H1 (cell line): ENCODE measurements at regions not wholly inside any gene's neighbourhood (a gene's known extent, or its start where the extent isn't known, plus 50 kb on each side); places are given as distances from the start of the nearest gene placed in this dataset.

Source experiments
- CTCF ChIA-PET: fragments of 300-600 bp; sonication (Branson Sonifier 250); formaldehyde crosslinking; loops from one replicate; lab custom pipeline; 2021; ENCODE audit not compliant: partially characterized antibody; lab: Charles Lee
- POLR2A ChIA-PET: fragments of 300-600 bp; sonication (Branson Sonifier 250); formaldehyde crosslinking; loops from one replicate; lab custom pipeline; 2021; ENCODE audit warnings: inconsistent platforms; ENCODE audit not compliant: partially characterized antibody; lab: Charles Lee
- DNase-seq, 2 experiments: peaks; one replicate each; pipeline versions ENCODE4 v3.0.0 to v3.0.0-alpha.2; 2010 to 2022; ENCODE audit warnings: low spot score in 2 of 2, low read depth in 1 of 2, mixed read lengths in 1 of 2
- FAIRE-seq: peaks from 2 replicates; lab custom pipeline; 2011; peaks lifted over from hg19 to GRCh38; lab: Jason Lieb, UNC
- H2AFZ ChIP-seq: 2 replicates; pipeline ENCODE4 v1.8.1; 2012; ENCODE audit warnings: low read length, inconsistent platforms
- H2AK5ac ChIP-seq: 2 replicates; pipeline ENCODE4 v1.6.1; 2013; ENCODE audit warnings: low read depth, low read length
- H2BK120ac ChIP-seq: replicated peaks from 2 replicates; pipeline ENCODE3; 2013; ENCODE audit warnings: low read depth, low read length, inconsistent platforms
- H2BK12ac ChIP-seq: 2 replicates; pipeline ENCODE4 v1.6.1; 2013; ENCODE audit warnings: low read depth, low read length
- H2BK15ac ChIP-seq: 2 replicates; pipeline ENCODE4 v1.6.1; 2013; ENCODE audit warnings: low read length
- H2BK20ac ChIP-seq: 2 replicates; pipeline ENCODE4 v1.6.1; 2013; ENCODE audit warnings: low read length
- H2BK5ac ChIP-seq: 2 replicates; pipeline ENCODE4 v1.6.1; 2013; ENCODE audit warnings: low read depth, low read length
- H3K14ac ChIP-seq: 2 replicates; pipeline ENCODE4 v1.6.1; 2013; ENCODE audit warnings: inconsistent platforms; ENCODE audit not compliant: insufficient read length
- H3K18ac ChIP-seq: 2 replicates; pipeline ENCODE4 v1.6.1; 2013; ENCODE audit warnings: low read length; ENCODE audit errors: extremely low read depth
- H3K23ac ChIP-seq: 2 replicates; pipeline ENCODE4 v1.6.1; 2013; ENCODE audit warnings: inconsistent platforms; ENCODE audit not compliant: insufficient read length
- H3K23me2 ChIP-seq: 2 replicates; pipeline ENCODE4 v1.6.1; 2013; ENCODE audit warnings: low read depth, low read length
- H3K27ac ChIP-seq: 2 replicates; pipeline ENCODE4 v1.6.1; 2011; ENCODE audit warnings: low read depth, low read length, inconsistent platforms
- H3K27me3 ChIP-seq, 4 experiments: replicated peaks in 1 of 4; 1 replicate in 1 of 4; 2 replicates in 3 of 4; pipeline versions ENCODE4 v1.6.1 to v1.8.1; 2011 to 2013; ENCODE audit warnings: low read length in 3 of 4, mild to moderate bottlenecking in 3 of 4, inconsistent platforms in 2 of 4, mixed read lengths in 2 of 4, moderate library complexity in 1 of 4; ENCODE audit not compliant: control insufficient read depth in 3 of 4, insufficient read depth in 3 of 4; ENCODE audit errors: extremely low read depth in 1 of 4
- H3K36me3 ChIP-seq, 4 experiments: 2 replicates each; pipeline versions ENCODE4 v1.6.1 to v1.8.1; 2011 to 2013; ENCODE audit warnings: mild to moderate bottlenecking in 4 of 4, low read length in 3 of 4, moderate library complexity in 2 of 4, control low read depth in 1 of 4, inconsistent platforms in 1 of 4; ENCODE audit not compliant: insufficient read depth in 4 of 4, control insufficient read depth in 2 of 4
- H3K4ac ChIP-seq: replicated peaks from 2 replicates; pipeline ENCODE3; 2013; ENCODE audit warnings: low read length, low read depth, mixed read lengths, inconsistent platforms; ENCODE audit not compliant: insufficient read length
- H3K4me1 ChIP-seq, 4 experiments: replicated peaks in 1 of 4; 1 replicate in 1 of 4; 2 replicates in 3 of 4; pipeline versions ENCODE4 v1.6.1 to v1.8.1; 2011 to 2013; ENCODE audit warnings: low read length in 3 of 4, inconsistent platforms in 2 of 4, mixed read lengths in 1 of 4; ENCODE audit not compliant: insufficient read depth in 4 of 4, control insufficient read depth in 3 of 4
- H3K4me2 ChIP-seq, 2 experiments: 2 replicates each; pipeline versions ENCODE4 v1.6.1 to v1.8.1; 2011 to 2013; ENCODE audit warnings: low read depth in 2 of 2, low read length in 2 of 2, control low read depth in 1 of 2, inconsistent platforms in 1 of 2, mild to moderate bottlenecking in 1 of 2; ENCODE audit not compliant: insufficient read depth in 1 of 2
- H3K4me3 ChIP-seq, 4 experiments: fragments of 200-600, 300-600 bp in 1 of 4; sonication (generic), shearing (Covaris generic), sonication (Bioruptor Twin) in 1 of 4; 2 replicates each; pipeline versions ENCODE4 v1.5.1 to v1.8.1; 2011 to 2016; ENCODE audit warnings: low read length in 4 of 4, low read depth in 3 of 4, control low read depth in 2 of 4, inconsistent platforms in 2 of 4, mild to moderate bottlenecking in 2 of 4, mixed read lengths in 1 of 4, moderate library complexity in 1 of 4; ENCODE audit not compliant: insufficient read depth in 2 of 4; ENCODE audit errors: extremely low read depth in 1 of 4
- H3K56ac ChIP-seq: replicated peaks from 2 replicates; pipeline ENCODE3; 2013; ENCODE audit warnings: low read depth, mild to moderate bottlenecking, mixed read lengths, low read length, inconsistent platforms; ENCODE audit not compliant: insufficient read length
- H3K79me1 ChIP-seq: 2 replicates; pipeline ENCODE4 v1.6.1; 2013; ENCODE audit warnings: low read depth, low read length, control low read depth
- H3K79me2 ChIP-seq, 2 experiments: 2 replicates each; pipeline versions ENCODE4 v1.6.1 to v1.8.1; 2012 to 2013; ENCODE audit warnings: low read length in 2 of 2, mild to moderate bottlenecking in 2 of 2, inconsistent platforms in 1 of 2; ENCODE audit not compliant: insufficient read depth in 2 of 2, control insufficient read depth in 1 of 2
- H3K9ac ChIP-seq, 4 experiments: replicated peaks in 1 of 4; 1 replicate in 1 of 4; 2 replicates in 3 of 4; pipeline versions ENCODE4 v1.6.1 to v1.8.1; 2011 to 2013; ENCODE audit warnings: low read depth in 3 of 4, low read length in 3 of 4, control low read depth in 2 of 4, mild to moderate bottlenecking in 2 of 4, moderate library complexity in 2 of 4, inconsistent platforms in 1 of 4; ENCODE audit errors: extremely low read depth in 1 of 4
- H3K9me3 ChIP-seq, 2 experiments: 2 replicates each; pipeline versions ENCODE4 v1.6.1 to v1.8.1; 2012 to 2013; ENCODE audit warnings: mild to moderate bottlenecking in 2 of 2, moderate library complexity in 2 of 2, control low read depth in 1 of 2, inconsistent platforms in 1 of 2, low read depth in 1 of 2, low read length in 1 of 2, mixed read lengths in 1 of 2; ENCODE audit not compliant: insufficient read depth in 2 of 2
- H4K20me1 ChIP-seq, 2 experiments: replicated peaks in 1 of 2; 2 replicates each; pipeline versions ENCODE3 to v1.8.1; 2011 to 2013; ENCODE audit warnings: inconsistent platforms in 2 of 2, low read length in 2 of 2, mild to moderate bottlenecking in 1 of 2; ENCODE audit not compliant: insufficient read depth in 2 of 2, control insufficient read depth in 1 of 2
- H4K5ac ChIP-seq: 2 replicates; pipeline ENCODE4 v1.6.1; 2013; ENCODE audit warnings: low read length, low read depth, mixed read lengths, inconsistent platforms; ENCODE audit not compliant: insufficient read length
- H4K8ac ChIP-seq: 2 replicates; pipeline ENCODE4 v1.8.0; 2013; ENCODE audit warnings: mild to moderate bottlenecking, moderate library complexity, low read length, inconsistent platforms; ENCODE audit not compliant: insufficient read depth; ENCODE audit errors: extremely low read depth
- H4K91ac ChIP-seq: replicated peaks from 2 replicates; pipeline ENCODE3; 2013; ENCODE audit warnings: low read length, mixed read lengths, inconsistent platforms; ENCODE audit not compliant: insufficient read length
- ATF3 ChIP-seq: IDR thresholded peaks from 2 replicates; pipeline ENCODE4 v1.6.1; 2011; ENCODE audit warnings: low read depth, mild to moderate bottlenecking, low read length; ENCODE audit not compliant: insufficient read depth
- BACH1 ChIP-seq: IDR thresholded peaks from 2 replicates; pipeline ENCODE4 v1.6.1; 2012; ENCODE audit warnings: low read length, improper control_type of control experiment
- CBX5 ChIP-seq: fragments of 300-800, 300-1000 bp; sonication (generic); IDR thresholded peaks from 2 replicates; pipeline ENCODE4 v1.7.1; 2016; ENCODE audit warnings: antibody characterized with exemption, low read length, low read depth
- CHD1 ChIP-seq: IDR thresholded peaks from 2 replicates; pipeline ENCODE4 v1.6.1; 2012; ENCODE audit warnings: low read depth, low read length, improper control_type of control experiment
- E2F6 ChIP-seq: IDR thresholded peaks from 2 replicates; pipeline ENCODE4 v1.6.1; 2012; ENCODE audit warnings: inconsistent platforms
- EZH2 ChIP-seq: fragments of 200-600 bp; sonication (generic); IDR thresholded peaks from 2 replicates; pipeline ENCODE4 v1.7.1; 2012; ENCODE audit warnings: low read depth, mild to moderate bottlenecking, moderate library complexity, low read length, inconsistent platforms; ENCODE audit not compliant: severe bottlenecking
- JUN ChIP-seq: IDR thresholded peaks from 2 replicates; pipeline ENCODE4 v1.6.1; 2011; ENCODE audit warnings: low read depth, mild to moderate bottlenecking, improper control_type of control experiment, low read length
- KDM1A ChIP-seq: fragments of 200-600, 300-600 bp; sonication (generic); IDR thresholded peaks from 2 replicates; pipeline ENCODE4 v1.7.1; 2016; ENCODE audit warnings: mild to moderate bottlenecking, low read length, borderline replicate concordance
- RAD21 ChIP-seq, 2 experiments: IDR thresholded peaks in 1 of 2; conservative IDR thresholded peaks in 1 of 2; 2 replicates each; pipeline ENCODE4 v1.6.1; 2011; ENCODE audit warnings: low read depth in 2 of 2, low read length in 2 of 2, improper control_type of control experiment in 1 of 2, inconsistent platforms in 1 of 2, mild to moderate bottlenecking in 1 of 2, moderate library complexity in 1 of 2
- RBBP5 ChIP-seq: IDR thresholded peaks from 2 replicates; pipeline ENCODE4 v1.7.1; 2012; ENCODE audit warnings: low read depth, mild to moderate bottlenecking, inconsistent platforms, low read length, moderate library complexity, borderline replicate concordance
- SIRT6 ChIP-seq: IDR thresholded peaks from one replicate; pipeline ENCODE4 v1.7.1; 2012; ENCODE audit warnings: low read length, inconsistent platforms
- SIX5 ChIP-seq: IDR thresholded peaks from 2 replicates; pipeline ENCODE4 v1.6.1; 2011; ENCODE audit warnings: mild to moderate bottlenecking, low read depth, low read length
- TAF7 ChIP-seq: optimal IDR thresholded peaks from 2 replicates; pipeline ENCODE3; 2011; ENCODE audit warnings: low read depth, mild to moderate bottlenecking, inconsistent platforms, low read length, moderate library complexity, borderline replicate concordance
- TCF12 ChIP-seq: IDR thresholded peaks from 2 replicates; pipeline ENCODE4 v1.6.1; 2011; ENCODE audit warnings: low read depth, mild to moderate bottlenecking, low read length
- WGBS, 2 experiments: shearing (Covaris generic) in 1 of 2; methylation state at CpG; one replicate each; pipeline versions ENCODE4 v1.1.6 to v1.1.7; 2013 to 2015; ENCODE audit warnings: low lambda C conversion rate in 2 of 2, mixed read lengths in 2 of 2, inconsistent platforms in 1 of 2, low coverage in 1 of 2, missing lambda C conversion rate in 1 of 2; ENCODE audit not compliant: insufficient replicate concordance in 2 of 2, insufficient coverage in 1 of 2, insufficient read length in 1 of 2; ENCODE audit errors: extremely low coverage in 1 of 2, missing lambda C conversion rate in 1 of 2; 5-methylcytosine and 5-hydroxymethylcytosine counted together

DNA sequence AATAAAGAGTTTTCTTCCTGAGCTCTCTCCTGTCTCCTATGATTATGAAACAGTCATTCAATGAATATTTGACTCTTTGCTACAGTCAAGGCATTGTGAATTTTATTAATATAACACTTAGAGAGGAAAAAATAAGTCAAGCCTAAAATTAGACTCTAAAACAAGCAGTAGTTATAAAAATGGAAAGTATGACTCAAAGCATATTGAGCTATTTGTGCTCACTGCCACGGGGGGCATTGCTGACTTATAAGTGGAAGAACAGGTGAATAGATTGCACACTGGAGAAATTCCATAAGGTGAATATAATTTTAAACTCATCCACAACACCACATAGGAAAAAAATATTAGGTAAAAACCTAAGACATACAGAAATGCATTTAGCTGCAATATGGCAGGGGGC, 87.7 kb upstream of the CCDC196 start:
- H2AFZ ChIP-seq = no peak overlapping the region
- no peak overlapping the region for H3K27ac ChIP-seq
- POLR2A ChIA-PET = no interaction called here
- no peaks in the 10 kb centered on the region for H3K27me3 ChIP-seq
- no peaks in the 10 kb centered on the region for H3K36me3 ChIP-seq
- DNase-seq = no peak
- H3K4me1 ChIP-seq = no peaks in the 10 kb centered on the region; a peak in 2 of 7 replicates
- H3K9me3 ChIP-seq = no peaks in the 10 kb centered on the region
- no peaks in the 10 kb centered on the region for H3K79me1 ChIP-seq
- H2BK12ac ChIP-seq = no peak overlapping the region
- H3K4me3 ChIP-seq = no peak overlapping the region
- no peak overlapping the region for H2BK15ac ChIP-seq
- no peak overlapping the region for H3K18ac ChIP-seq
- CTCF ChIA-PET = interaction anchor here (0.6 to 1.2 kb wide), 4 partner anchors 11 to 39 kb away, joined by 3 to 4 read pairs (median 4); no protein-coding TSS in a partner anchor
- no peak overlapping the region for H2BK120ac ChIP-seq
- FAIRE-seq = no peak
- WGBS, 2 experiments = 94% methylated on average over 1 of the region's 1 CpG; no CpG with 5 or more reads in 1 of the 2 experiments
- no peak overlapping the region for H2AK5ac ChIP-seq
- no peak overlapping the region for H3K14ac ChIP-seq
- no peaks in the 10 kb centered on the region for H3K23me2 ChIP-seq
- H4K5ac ChIP-seq = no peak overlapping the region
- no peak overlapping the region for H3K4ac ChIP-seq
- H4K20me1 ChIP-seq = no peaks in the 10 kb centered on the region
- no peak overlapping the region for H3K56ac ChIP-seq
- no peak overlapping the region for H2BK20ac ChIP-seq
- no peak overlapping the region for H3K4me2 ChIP-seq
- no peak overlapping the region for H2BK5ac ChIP-seq
- H4K8ac ChIP-seq = no peak overlapping the region
- no peak overlapping the region for H3K9ac ChIP-seq
- no peaks in the 10 kb centered on the region for H3K79me2 ChIP-seq
- H4K91ac ChIP-seq = no peak overlapping the region
- H3K23ac ChIP-seq = no peak overlapping the region
- no peak for TF ChIP-seq BACH1
- no peak for TF ChIP-seq RBBP5
- no peak for TF ChIP-seq ATF3
- no peak for TF ChIP-seq SIRT6
- no peak for TF ChIP-seq TAF7
- TF ChIP-seq KDM1A = no peak
- no peak for TF ChIP-seq JUN
- TF ChIP-seq RAD21 (IDR thresholded peaks at IDR 0.05 in 1 of 2, conservative IDR thresholded peaks at IDR 0.05 in 1 of 2; ENCODE audit: low read depth in 2 of 2, low read length in 2 of 2) = no peak
- no peak for TF ChIP-seq CHD1
- TF ChIP-seq E2F6 = no peak
- TF ChIP-seq SIX5 = no peak
- no peak for TF ChIP-seq TCF12
- TF ChIP-seq EZH2 = no peak
- TF ChIP-seq CBX5 = no peak
